Hindlimb muscle (tissue), 1 donor: ENCODE measurements at regions not wholly inside any gene's neighbourhood (a gene's known extent, or its start where the extent isn't known, plus 50 kb on each side); places are given as distances from the start of the nearest gene placed in this dataset.
"Not testable (repeated sequence)": the region's sequence is repeated elsewhere in the genome, so short reads cannot be mapped to it uniquely, and the experiment has no call there.

ENCODE experiments used
- DNase-seq: peaks from one replicate; pipeline ENCODE4 v3.0.0-alpha.2; 2013

DNA sequence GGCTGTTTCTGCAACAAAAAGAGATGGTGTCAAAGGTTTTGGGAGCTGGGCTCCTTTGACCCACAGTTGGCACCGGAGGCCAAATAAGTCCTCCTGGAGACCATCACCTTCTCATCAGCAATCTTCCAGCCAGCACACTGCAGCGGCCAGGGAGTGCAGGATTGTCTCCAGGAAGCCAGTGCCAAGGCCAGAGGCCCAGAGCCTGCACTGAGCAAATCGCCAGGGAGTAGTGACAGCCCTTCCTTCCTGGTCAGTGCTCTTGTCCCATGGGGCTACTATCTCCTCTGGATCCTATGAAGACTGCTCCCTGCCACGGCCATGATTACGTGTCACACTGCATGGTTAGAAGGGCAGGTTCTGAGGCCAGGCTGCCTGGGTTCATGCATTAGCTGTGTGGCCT is 134.3 kb upstream of the CRHR1 start:
- DNase-seq: no peak

DNA sequence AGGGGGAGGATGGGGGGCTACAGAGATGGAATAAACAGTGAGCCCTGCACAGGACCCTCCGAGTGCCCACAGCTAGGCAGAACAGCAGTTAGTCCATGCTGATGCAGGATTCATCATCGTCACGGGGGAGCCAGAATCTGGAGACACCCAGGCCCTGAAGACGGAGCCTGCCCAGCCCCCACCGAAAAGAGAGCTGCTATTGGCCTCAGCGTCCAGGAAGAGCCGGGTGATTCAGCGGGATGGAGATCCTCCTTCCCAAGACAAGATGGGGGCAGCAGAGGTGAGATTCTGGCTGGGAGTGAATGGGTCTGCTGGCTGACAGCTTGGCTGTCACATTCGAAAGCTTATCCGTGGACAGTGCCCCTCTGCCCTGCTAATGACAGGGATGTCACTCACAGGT is 133.6 kb upstream of the CRHR1 start:
- DNase-seq: no peak

DNA sequence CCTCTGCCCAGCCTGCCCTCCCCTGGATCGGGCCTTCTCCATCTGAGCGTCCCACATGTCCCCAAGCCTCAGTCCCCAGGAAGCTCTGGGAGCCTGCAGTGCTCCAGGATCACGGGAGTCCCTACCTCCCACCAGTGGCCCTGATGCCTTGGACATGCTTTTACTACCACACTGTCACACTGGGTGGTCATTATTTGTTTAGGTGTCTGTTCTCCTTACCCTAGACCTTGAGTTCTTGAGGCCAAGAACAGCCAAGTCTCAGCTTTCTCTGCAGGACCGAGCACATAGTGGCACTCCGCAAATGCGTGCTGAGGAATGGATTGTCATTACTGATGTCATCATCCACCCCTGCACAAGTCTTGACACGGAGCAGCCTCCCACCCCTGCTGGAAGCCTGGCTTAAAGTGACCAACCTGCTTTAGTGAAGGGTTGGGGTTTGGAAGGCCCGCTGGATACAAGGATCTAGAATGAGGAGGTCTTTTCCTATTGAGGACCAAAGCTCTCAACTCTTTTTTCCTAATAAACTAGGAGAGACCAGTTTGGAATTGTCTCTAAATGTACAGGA is 132.9 kb upstream of the CRHR1 start:
- no peak for DNase-seq

DNA sequence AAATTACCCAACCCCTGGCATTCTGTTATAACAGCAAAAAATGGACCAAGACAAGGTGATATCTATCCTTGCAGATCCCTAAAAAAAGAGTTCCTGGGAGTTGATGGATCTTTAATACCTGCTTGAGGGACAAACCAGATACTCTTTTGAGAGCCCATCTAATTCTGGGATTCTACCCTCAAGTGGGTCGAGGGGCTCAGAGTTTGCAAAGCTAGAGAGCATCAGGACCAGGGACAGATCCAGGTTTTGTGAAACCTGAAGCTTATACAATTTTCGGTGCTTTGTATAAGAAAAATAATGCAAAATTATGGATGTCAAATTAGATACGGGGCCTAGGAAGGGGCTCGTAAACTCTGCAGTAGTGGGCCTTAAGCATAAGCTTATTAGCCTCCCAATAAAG is 130.5 kb upstream of the CRHR1 start:
- DNase-seq: no peak

DNA sequence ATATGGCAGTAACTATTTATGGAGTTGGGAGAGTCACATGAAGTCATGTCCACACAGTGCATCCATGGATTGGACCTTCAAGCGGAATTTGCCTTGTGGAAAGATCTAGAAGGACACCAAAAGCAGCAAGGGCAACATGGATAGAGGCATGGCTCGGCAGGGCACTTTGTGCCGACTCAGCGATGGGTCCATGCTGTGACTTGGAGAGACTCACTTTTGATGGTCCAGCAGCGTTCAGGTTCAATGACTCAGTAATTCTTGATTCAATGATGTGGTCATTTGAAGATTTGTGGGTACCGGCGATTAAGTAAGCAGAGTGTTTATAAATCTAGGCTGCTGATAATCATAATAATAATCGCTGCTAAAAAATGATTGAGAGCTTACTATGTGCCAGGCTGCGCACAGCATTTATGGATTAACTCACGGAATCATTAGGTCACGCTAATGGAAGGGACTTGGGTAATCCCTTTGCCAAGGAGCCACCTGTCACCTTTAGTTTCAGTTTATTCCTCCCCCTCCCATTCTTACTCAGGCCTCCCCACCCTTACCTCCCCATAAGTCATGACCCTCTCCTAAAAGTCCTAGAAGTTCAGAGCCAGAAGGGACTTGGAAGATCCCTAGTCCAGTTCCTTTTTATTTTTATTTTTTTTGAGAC is 127.5 kb upstream of the CRHR1 start:
- DNase-seq: no peak

DNA sequence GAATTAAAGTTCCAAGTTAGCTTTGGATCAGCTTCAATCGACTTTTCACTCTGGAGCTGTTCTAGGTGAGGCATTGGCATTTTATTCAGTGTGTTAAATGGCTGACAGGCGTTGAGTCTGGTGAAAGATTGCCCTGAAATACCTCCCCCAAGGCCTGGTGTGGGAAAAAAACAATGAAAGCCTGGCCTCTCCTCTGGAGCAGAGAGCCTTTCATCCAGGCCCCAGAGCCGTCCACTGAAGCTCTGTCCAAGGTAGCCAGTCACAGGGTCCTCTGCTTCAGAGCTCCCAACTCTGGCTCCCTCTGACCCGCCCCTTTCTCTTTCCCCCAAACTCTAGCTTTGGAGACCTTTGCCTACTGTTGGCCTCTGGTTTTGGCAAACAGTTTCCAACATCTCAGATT is 123.6 kb upstream of the CRHR1 start:
- no peak for DNase-seq

DNA sequence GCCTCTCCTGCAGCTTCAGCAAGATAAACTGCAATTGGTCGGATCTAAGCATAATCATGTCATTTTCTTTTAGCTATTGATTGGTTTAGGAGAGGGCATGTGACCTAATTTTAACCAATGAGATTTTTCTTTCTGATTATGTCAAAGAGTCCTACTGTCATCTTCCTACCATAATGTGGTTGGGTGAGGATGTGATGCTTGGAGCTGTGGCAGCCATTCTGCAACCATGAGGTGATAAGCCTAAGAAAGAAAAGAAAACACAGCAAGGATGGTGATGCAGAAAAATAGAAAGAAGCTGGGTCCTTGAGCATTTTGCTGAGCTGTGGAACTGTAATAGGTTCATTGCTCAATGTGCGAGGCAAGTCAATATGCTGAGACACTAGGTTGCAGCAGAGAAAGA is 121.7 kb upstream of the CRHR1 start:
- DNase-seq: no peak

DNA sequence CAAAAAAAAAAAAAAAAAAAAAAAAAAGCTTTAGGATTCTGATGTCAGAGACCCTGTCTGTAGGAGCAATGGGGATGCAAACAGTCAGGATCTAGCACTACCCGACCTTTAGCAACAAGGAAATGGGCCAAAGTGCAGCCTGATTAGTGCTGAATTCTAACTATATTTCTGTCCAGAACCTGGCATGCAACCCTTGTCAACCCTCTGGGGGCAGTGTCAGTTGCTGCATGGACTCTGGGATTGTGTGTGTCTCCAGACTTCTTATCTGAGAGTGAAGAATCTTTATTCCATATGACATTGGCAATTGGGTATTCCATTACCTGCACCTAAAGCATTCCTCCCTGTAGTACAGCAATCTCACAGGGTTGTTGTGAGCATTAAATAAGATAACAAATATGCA is 120.3 kb upstream of the CRHR1 start:
- no peak for DNase-seq

DNA sequence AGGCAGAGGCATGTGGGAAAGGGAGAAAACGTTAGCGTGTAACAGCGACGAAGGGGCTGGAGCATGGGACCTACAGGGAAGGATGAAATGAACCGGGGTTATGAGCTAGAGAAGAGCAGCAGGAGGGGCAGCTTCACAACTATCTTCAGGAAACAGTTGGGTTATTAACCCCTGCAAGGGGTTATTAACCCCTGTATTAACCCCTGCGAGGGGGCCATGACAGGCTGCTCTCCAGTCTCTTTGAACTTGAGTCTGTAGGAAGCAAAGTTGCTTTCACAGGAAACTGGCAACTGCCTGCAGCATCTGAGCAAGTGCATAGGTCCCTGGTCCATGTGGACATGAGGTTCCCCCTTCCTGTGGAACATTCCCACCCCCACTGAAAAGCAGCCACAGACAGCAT is 119.2 kb upstream of the CRHR1 start:
- no peak for DNase-seq

DNA sequence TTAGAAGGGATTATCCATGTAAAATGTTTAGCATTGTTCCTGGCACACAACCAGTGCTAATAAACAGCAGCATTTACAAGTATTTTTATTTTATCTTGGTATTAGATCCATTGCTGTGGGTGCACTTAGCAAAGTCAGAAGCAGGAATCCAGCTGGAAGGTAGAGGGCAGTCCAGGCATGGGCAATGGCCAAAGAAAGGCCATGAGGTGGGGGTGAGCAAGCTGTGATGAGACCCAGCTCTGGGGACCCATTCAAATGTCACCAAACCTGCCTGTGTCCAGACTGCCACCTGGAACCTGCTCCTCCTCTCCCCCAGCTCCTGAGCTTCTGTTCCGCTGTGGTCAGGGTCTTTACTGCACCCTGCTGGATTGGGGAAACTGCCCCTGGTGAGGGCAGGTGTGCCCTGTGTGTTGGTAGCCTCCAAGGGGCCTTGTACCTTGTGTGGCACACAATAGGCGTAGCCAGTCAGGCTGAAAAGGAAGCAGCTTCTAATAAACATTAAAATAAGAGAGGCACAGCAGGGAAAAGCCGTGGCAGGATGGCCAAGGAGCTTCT is 118.0 kb upstream of the CRHR1 start:
- no peak for DNase-seq

DNA sequence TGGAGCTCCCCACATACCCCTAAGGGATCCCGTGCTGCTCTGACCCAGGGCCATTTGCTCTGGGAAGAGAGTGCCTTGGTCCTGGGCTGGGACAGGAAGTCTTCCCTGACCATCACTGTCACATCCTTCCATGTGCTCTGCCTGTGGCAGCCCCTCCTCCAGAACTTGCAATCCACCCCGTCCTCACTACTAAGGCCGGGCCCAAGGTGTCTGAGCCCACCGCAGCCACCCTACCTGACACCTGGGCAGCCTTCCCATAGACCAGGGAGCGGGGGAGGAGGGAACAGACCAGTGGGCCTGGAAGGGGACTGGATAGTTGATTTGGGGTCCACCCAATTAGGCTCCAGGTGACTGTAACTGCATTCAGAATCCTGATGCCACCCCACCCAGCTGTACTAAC is 117.5 kb upstream of the CRHR1 start:
- DNase-seq: no peak

DNA sequence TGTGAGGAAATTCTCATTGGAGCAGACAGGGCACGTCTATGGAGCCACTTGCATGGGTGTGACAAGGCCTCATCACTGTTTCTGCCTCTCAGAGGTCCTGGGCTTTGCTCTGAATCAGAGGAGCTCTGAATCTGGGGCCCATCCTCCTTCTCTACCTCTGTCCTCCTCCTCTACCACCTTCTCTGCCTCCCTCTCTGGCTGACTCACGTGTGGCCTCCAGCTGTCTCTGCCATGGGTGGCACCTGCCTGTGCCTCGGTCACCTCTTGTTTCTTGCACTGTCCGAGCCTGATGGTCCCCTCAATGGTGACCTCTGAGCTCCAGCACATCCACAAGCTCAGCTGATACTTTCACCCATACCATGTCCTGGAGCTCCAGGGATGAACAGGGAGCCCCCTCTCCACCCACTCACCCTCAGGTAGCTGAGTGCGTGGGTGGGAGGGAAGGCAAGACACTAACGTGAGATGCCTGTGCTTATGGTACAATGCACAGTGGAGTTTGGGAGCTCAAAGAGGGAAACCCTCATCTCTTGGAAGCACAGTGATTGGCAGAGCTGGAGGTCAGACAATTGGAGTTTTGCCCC is 116.4 kb upstream of the CRHR1 start:
- no peak for DNase-seq

DNA sequence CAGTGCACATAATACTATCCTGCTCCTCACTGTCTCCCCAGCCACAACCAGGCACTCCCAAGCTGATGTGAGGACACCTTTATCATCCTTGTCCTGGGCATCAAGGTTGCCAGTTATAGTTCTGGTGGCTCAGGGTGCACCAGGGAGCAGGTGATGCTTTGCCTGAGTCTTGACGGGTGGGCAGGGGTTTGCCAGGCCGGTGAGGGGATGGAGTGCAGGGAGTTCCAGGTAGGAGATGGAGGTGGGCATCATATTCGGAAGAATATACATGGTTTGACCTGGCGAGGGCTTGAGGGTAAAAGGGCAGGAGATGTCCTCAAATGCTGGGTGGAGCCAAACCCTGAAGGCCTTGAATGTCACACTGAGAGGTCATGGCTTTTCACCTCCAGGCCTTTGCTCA is 115.8 kb upstream of the CRHR1 start:
- DNase-seq: no peak

DNA sequence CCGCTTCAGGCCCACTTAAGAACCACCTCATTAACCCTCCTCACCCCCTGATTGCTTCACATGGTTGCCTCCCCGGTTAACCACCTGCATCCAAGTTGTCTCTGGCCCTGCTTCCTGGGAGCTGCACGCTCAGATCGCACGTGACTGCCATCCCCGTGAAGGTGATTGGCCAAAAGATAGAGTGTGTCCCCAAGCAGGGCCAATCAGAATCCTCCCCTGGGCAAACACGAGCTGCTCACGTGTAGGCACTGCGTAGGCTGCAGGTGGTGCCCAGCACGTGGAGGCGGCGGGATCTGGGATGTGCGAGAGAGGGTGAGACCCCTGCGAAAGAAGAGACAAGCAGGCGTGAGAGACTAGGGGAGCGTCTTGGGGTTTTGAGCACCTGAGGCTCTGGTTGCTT is 111.8 kb upstream of the CRHR1 start:
- no peak for DNase-seq

DNA sequence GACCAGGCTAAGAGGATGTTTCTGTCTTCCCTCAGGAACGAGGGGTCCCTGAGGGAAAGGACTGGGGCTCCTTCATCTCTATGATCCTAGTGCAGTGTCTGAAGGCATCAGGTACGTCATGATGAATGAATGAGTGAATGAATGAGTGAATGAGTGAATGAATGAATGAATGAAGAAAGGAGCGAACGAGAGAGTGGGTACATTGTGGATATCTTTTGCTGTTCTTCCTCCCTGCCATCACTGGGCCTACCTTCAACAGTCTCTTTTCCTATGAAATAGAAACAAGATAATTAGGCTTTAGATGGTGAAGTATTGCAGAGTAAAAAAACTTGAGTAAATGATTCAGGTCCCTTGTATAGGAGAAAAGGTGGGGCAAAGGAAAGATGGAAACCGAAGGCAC is 111.3 kb upstream of the CRHR1 start:
- no peak for DNase-seq

DNA sequence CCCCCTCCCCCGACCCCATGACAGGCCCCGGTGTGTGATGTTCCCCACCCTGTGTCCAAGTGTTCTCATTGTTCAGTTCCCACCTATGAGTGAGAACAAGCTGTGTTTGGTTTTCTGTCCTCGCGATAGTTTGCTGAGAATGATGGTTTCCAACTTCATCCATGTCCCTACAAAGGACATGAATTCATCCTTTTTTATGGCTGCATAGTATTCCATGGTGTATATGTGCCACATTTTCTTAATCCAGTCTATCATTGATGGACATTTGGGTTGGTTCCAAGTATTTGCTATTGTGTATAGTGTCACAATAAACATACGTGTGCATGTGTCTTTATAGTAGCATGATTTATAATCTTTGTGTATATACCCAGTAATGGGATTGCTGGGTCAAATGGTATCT is 110.4 kb upstream of the CRHR1 start:
- DNase-seq: not testable (repeated sequence)

DNA sequence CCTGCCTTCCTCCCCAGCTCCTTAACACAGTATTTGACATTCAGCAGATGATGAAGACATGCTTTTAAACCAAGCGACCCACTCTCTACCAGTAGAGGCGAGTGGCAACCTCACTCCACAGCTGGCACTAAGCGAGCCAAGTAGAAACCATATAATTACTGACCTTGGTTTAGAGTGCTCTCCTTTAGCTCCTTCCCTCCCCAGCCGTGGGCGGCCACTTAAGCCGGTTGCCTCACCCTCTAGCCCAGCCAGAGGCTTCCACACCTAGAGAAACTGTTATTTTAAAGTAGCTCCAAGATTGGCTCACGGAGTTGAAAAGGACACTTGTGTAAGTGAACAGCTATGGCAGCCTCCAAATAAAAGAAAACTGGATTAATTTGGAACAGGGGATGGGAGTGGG is 109.1 kb upstream of the CRHR1 start:
- DNase-seq: no peak

DNA sequence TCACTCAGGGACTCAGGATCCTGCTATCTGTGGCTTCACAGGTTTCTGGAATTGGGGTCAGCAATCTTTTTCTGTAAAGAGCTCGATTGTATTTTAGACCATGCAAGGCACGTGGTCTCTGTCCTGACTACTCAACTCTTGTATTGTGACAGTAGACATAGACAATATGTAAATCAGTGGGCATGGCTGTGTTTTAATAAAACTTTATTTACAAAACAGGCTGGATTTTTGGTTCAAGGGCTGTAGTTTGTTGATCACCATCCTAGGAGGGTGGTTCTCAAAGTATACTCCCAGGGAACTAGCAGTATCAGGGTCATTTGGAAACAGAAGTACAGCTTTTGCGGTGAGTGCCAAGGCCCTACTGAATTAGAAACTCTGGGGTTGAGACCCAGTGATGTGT is 108.2 kb upstream of the CRHR1 start:
- DNase-seq: no peak

DNA sequence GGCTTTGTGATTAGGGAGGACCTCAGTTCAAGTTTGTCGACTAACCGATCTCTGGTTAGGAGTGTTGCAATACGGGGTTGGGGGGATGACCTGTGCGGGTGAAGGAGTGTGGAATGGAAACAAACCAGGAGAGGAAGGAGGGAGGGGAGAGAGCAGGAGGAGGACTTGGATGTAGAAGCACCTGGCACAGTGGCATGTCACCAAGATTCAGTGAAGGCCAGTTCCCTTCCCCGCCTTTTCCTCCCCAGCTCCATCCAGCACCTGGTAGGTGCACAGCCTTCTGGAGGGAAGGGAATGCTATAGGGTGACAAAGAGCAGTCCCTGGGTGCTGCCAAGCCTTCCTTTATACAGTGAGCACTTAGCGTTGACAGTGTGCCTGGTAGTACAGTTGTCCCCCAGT is 107.4 kb upstream of the CRHR1 start:
- DNase-seq: no peak

DNA sequence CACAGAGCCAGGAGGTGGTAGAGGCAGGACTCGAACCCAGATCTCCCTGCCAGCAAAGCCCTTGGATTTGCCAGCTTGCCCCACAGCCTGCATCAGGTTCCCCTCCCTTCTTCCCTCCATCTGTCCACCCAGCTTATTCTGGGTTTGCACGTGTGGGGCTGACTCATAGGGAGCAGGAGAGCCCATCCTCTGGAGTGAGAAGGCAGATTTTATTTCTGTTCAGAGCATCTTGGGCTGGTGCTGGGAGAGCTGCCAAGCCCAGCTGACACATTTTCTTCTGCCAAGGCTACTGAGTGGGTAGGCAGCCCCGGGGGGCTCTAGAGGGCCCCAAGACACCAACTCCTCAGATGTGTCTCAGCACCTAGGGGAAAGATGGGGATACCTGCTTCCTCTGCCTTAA is 106.3 kb upstream of the CRHR1 start:
- no peak for DNase-seq

DNA sequence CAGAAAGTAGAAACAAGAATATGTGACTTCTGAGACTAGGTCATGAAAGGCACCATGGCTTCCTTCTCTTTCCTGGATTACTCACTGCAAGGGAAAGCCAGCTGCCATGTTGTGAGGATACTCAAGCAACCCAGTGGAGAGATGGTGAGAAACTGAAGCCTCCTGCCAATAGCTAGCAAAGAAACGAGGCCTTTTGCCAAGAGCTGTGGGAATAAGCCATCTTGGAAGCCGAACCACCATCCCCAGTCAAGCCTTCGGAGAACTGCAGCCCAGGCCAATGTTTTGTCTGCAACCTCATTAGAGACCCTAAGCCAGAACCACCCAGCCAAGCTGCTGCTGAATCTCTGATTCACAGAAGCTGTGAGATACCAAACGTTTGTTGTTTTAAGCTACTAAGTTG is 104.7 kb upstream of the CRHR1 start:
- no peak for DNase-seq

DNA sequence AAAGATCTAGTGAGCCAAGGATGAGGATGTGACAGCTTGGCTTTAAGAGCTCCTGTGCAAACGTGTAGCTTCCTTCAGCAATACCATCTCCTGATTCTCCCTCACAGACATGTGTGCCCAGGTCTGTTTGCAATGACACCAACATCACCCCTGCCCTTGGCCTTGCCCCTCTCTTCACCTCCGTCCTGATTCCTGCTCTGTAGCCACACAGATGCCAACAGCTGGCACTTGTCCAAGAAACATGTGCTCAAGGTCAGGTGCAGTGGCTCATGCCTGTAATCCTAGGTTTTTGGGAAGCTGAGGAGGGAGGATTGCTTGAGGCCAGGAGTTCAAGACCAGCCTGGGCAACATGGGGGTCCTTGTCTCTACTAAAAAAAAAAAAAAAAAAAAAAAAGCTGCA is 103.8 kb upstream of the CRHR1 start:
- no peak for DNase-seq

DNA sequence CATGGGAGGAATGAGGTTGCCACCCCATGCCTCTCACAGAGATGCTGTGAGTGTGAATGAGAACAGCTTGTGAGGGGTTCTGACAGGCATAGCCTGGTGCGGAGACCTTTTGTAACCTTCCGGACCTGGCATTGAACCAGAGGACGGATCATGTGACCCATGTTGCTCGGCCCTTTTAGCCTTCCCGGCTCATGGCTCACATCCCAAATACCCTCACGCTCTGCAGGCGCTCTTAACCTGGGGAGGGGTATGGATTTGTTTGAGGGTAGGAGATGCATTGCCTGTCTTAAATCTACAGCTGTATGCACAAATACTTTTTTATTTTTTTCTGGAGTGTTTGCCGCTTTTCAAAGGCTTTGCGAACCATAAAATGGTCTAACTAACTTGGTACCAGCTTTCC is 102.4 kb upstream of the CRHR1 start:
- DNase-seq: no peak

DNA sequence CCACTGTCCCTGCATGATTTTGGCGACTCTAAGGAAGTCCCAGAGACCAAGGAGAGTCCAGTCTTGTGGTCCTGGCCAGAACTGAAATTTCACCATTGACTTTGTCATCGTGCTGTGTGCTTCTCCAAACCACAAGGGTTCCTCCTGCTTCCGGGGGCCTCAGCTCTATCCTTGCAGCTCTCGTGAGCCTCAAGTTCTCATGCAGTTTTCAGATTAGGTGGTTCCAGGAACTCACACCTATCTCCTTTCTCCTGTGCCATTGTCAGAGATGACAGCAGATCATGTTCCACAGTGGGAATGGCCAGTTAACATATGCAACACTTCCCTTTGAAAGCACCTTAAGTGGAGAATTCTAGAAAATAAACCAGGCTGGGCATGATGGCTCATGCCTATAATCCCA is 97.9 kb upstream of the CRHR1 start:
- no peak for DNase-seq

DNA sequence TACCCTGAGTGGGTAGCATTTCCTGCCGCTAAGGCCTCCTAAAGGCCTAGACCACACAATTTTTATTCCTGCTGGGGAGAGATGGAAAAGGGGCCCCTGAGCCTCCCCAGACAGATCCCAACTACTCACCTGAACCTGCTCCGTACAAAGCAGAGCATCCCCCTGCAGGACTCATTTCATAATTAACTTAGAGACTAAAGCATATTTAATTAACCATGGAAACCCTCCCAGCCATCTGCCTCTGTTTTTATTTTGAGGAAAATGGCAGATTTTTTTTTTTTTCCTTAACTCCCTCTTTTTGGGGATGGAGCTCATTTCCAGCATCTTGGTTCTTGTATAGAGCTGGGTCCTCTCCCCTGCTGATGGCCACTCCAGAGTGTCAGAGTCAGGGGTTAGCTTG is 96.5 kb upstream of the CRHR1 start:
- DNase-seq: no peak
